Spleen (tissue), 11 donors: ENCODE measurements at regions not wholly inside any gene's neighbourhood (a gene's known extent, or its start where the extent isn't known, plus 50 kb on each side); places are given as distances from the start of the nearest gene placed in this dataset.

Experiments
- DNase-seq: peaks from one replicate; pipeline ENCODE4 v3.0.0-alpha.2; 2020
- H3K27ac ChIP-seq, 8 donors: fragments of 200-600 bp; sonication (generic) in 7 of 8; 1 replicate in 4 of 8; 2 replicates in 4 of 8; pipeline versions ENCODE4 v1.5.0 to v1.8.0; 2016 to 2021; ENCODE audit warnings: inconsistent platforms in 4 of 8, mild to moderate bottlenecking in 4 of 8, moderate library complexity in 1 of 8
- H3K27me3 ChIP-seq, 7 donors: fragments of 200-600 bp; sonication (generic) in 6 of 7; replicated peaks in 1 of 7; 1 replicate in 4 of 7; 2 replicates in 3 of 7; pipeline versions ENCODE4 v1.5.0 to v1.8.0; 2016 to 2021; ENCODE audit warnings: inconsistent platforms in 3 of 7, mild to moderate bottlenecking in 1 of 7
- H3K36me3 ChIP-seq, 6 donors: fragments of 200-600 bp; sonication (generic) in 5 of 6; 1 replicate in 4 of 6; 2 replicates in 2 of 6; pipeline versions ENCODE4 v1.5.0 to v1.8.0; 2016 to 2021; ENCODE audit warnings: inconsistent platforms in 2 of 6
- H3K4me1 ChIP-seq, 6 donors: fragments of 200-600 bp; sonication (generic) in 5 of 6; 1 replicate in 3 of 6; 2 replicates in 3 of 6; pipeline versions ENCODE4 v1.5.0 to v1.8.0; 2016 to 2021; ENCODE audit warnings: inconsistent platforms in 3 of 6
- H3K4me3 ChIP-seq, 8 donors: fragments of 200-600 bp; sonication (generic) in 7 of 8; 1 replicate in 4 of 8; 2 replicates in 4 of 8; pipeline versions ENCODE4 v1.5.0 to v1.8.0; 2016 to 2021; ENCODE audit warnings: inconsistent platforms in 4 of 8, mild to moderate bottlenecking in 4 of 8, moderate library complexity in 2 of 8
- H3K9me3 ChIP-seq, 8 donors: fragments of 200-600 bp; sonication (generic) in 7 of 8; 1 replicate in 4 of 8; 2 replicates in 4 of 8; pipeline versions ENCODE4 v1.5.0 to v1.8.0; 2016 to 2021; ENCODE audit warnings: inconsistent platforms in 4 of 8
- CTCF ChIP-seq, 11 experiments: fragments of 200-600 bp in 7 of 11; fragments of 450-650 bp in 4 of 11; sonication (generic) in 4 of 11; IDR thresholded peaks in 8 of 11; conservative IDR thresholded peaks in 3 of 11; 1 replicate in 7 of 11; 2 replicates in 4 of 11; pipeline versions ENCODE4 v1.4.0 to v1.8.0; 2016 to 2021; ENCODE audit warnings: antibody characterized with exemption in 11 of 11, inconsistent platforms in 4 of 11, mild to moderate bottlenecking in 1 of 11
- POLR2A ChIP-seq, 3 donors: fragments of 450-650 bp; IDR thresholded peaks; one replicate each; pipeline ENCODE4 v1.5.1; 2017; ENCODE audit warnings: antibody characterized with exemption in 3 of 3, mild to moderate bottlenecking in 1 of 3
- POLR2AphosphoS5 ChIP-seq, 3 donors: sonication (generic); formaldehyde crosslinking; IDR thresholded peaks; one replicate each; pipeline ENCODE4 v1.5.1; 2017; ENCODE audit warnings: antibody characterized with exemption in 3 of 3
- WGBS, 5 donors: extraction: QIAGEN DNeasy Blood & Tissue Kit in 3 of 5; methylation state at CpG; one replicate each; pipeline versions ENCODE4 v1.1.5 to v1.1.7; 2013 to 2018; 5-methylcytosine and 5-hydroxymethylcytosine counted together
- intact Hi-C: fragments of 100-400 bp; cut with DNase I; formaldehyde crosslinking; loops from one replicate; pipeline ENCODE4 v1.15.0; 2023; ENCODE audit warnings: low total_unique reads
- donor health status: healthy with polysubstance abuse.
- donor health status: DM: no; HTN: no; CAD: no; lungs with moderate emphysema.
- donor health status: DM: no; HTN: no; CAD: no.
- donor health status: Bipolar disorder and iron deficiency.
- donor health status: healthy.
- donor health status: DM: no; HTN: no; CAD: no.
- donor health status: DM: yes; HTN: yes; CAD: no.

GRCh38 chr2:204279819-204280218, 265.5 kb upstream of the PARD3B start:
- Histone ChIP-seq H3K36me3 (no peaks in the 10 kb centered on the region), H3K4me3 (no peak overlapping the region), H3K4me1 (no peaks in the 10 kb centered on the region), H3K27ac (no peak overlapping the region), H3K9me3 (no peaks in the 10 kb centered on the region), H3K27me3 (peaks cover 0 to 11% (median 0%) of the 10 kb centered on the region in 7 donors)
- intact Hi-C loops: no loop called here
- 58 to 75% (median 67%) methylated on average over 1 of the region's 1 CpG for WGBS, 5 donors
- DNase-seq: no peak
- TF ChIP-seq POLR2AphosphoS5 (IDR thresholded peaks at IDR 0.05) (no peak), POLR2A (IDR thresholded peaks at IDR 0.05) (no peak), CTCF (IDR thresholded peaks at IDR 0.05 in 8 of 11, conservative IDR thresholded peaks at IDR 0.05 in 3 of 11) (no peak)

- intact Hi-C loops: no loop called here
- Histone ChIP-seq H3K4me1 (no peaks in the 10 kb centered on the region), H3K4me3 (no peak overlapping the region), H3K36me3 (no peaks in the 10 kb centered on the region), H3K27ac (no peak overlapping the region), H3K27me3 (peaks cover 0 to 7% (median 0%) of the 10 kb centered on the region in 7 donors), H3K9me3 (no peaks in the 10 kb centered on the region)
- DNase-seq: no peak
- TF ChIP-seq POLR2A (IDR thresholded peaks at IDR 0.05) (no peak), POLR2AphosphoS5 (IDR thresholded peaks at IDR 0.05) (no peak), CTCF (IDR thresholded peaks at IDR 0.05 in 8 of 11, conservative IDR thresholded peaks at IDR 0.05 in 3 of 11) (no peak)
Observed at GRCh38 chr2:204280262-204280668, 265.0 kb upstream of the PARD3B start.

- intact Hi-C loops: no loop called here
- no peak for DNase-seq
- Histone ChIP-seq H3K36me3 (no peaks in the 10 kb centered on the region), H3K4me1 (no peaks in the 10 kb centered on the region), H3K4me3 (no peak overlapping the region), H3K9me3 (no peaks in the 10 kb centered on the region), H3K27ac (no peak overlapping the region), H3K27me3 (no peaks in the 10 kb centered on the region)
- 90 to 100% (median 96%) methylated on average over 3 of the region's 3 CpGs for WGBS, 5 donors
- TF ChIP-seq POLR2AphosphoS5 (IDR thresholded peaks at IDR 0.05) (no peak), CTCF (IDR thresholded peaks at IDR 0.05 in 8 of 11, conservative IDR thresholded peaks at IDR 0.05 in 3 of 11) (no peak), POLR2A (IDR thresholded peaks at IDR 0.05) (no peak)
Observed at GRCh38 chr2:204282081-204282480, 263.2 kb upstream of the PARD3B start.

GRCh38 chr2:204282525-204282924, 262.8 kb upstream of the PARD3B start:
- no peaks in the 10 kb centered on the region for H3K27me3 ChIP-seq
- no peak for DNase-seq
- WGBS, 5 donors: 77 to 97% (median 90%) methylated on average over 4 of the region's 4 CpGs
- TF ChIP-seq POLR2AphosphoS5 (IDR thresholded peaks at IDR 0.05): no peak
- no peak for TF ChIP-seq CTCF (IDR thresholded peaks at IDR 0.05 in 8 of 11, conservative IDR thresholded peaks at IDR 0.05 in 3 of 11)
- no peaks in the 10 kb centered on the region for H3K36me3 ChIP-seq
- H3K4me1 ChIP-seq: no peaks in the 10 kb centered on the region
- intact Hi-C loops: no loop called here
- H3K4me3 ChIP-seq: no peak overlapping the region
- H3K9me3 ChIP-seq: no peaks in the 10 kb centered on the region
- H3K27ac ChIP-seq: no peak overlapping the region
